ENCODE measurements at regions not wholly inside any gene's neighbourhood (a gene's known extent, or its start where the extent isn't known, plus 50 kb on each side); places are given as distances from the start of the nearest gene placed in this dataset.

DNA sequence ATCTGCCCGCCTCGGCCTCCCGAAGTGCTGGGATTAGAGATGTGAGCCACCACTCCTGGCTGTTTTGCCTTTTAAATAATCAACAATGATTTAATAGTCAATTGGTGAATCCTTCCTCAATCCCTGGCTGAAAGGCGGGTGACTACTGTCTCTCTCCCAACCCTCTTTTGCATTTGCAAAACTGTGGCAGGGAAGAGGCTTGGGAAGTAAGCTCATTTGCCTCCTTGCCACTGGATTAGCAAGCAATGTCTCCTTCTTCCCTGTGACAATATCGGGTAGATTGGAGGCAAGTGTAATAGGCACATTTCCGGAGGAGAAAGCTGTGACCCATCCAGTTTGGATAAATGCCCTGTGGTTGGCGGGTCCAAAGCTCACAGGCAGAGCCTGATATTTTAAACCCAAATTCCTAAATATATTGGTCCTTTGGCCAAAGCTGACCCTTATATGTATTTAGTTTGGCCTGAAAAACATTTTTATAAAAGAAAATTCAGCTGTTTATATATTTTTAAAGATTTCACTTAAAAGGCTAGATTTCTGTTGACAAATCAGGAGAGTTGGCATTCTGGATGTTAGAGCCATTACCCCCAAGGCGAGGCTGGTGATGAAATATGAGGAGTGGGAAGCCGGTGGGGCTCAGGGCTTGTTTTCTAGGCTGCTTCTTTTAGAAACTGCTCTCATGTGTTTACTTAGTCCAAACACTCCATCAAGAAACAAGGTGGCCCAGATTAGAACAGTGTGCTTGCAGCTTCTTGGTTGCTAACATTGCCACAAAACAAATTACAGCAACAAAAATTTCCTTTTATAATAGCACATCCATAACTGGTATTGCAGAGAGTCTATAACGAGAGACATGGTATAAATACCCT is 646.9 kb upstream of the TMEM132C start:
- TF ChIP-seq CTCF (IDR thresholded peaks at IDR 0.05; ENCODE audit: insufficient read depth, low read depth, low read length): no peak
- no peak for DNase-seq (ENCODE audit: low read depth)
- no peak overlapping the region for H3K4me3 ChIP-seq (ENCODE audit: low read depth, low read length)

DNA sequence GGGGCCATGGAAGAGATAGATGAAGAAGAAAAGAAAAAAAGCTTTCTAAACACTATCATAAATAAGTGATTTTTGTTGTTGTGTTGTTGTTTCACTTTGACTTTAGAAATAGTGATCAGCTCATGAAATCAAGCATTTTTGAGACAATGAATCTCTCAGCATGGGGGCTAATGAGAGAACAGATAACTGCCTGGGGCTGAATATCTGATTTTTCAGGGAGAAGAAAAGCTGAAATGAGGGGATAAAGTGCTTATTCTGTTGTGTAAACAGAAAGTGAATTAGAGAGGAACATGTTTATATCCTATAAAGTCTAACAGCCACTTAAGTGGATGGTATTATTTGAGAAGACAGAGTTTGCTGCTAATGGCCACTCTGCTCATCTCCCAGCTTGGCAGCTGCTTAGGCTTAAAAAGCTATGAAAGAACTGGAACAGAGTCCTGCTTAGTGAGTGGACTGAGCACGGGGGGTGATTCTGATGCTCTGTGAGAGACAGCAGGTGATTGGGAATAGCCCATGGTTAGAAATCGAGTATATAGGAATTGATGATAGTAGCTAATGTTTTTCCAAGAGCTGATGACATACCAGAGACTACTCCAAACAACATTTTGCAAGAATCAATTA is 646.1 kb upstream of the TMEM132C start:
- no peak for TF ChIP-seq CTCF (IDR thresholded peaks at IDR 0.05; ENCODE audit: insufficient read depth, low read depth, low read length)
- no peak overlapping the region for H3K4me3 ChIP-seq (ENCODE audit: low read depth, low read length)
- DNase-seq (ENCODE audit: low read depth): no peak

DNA sequence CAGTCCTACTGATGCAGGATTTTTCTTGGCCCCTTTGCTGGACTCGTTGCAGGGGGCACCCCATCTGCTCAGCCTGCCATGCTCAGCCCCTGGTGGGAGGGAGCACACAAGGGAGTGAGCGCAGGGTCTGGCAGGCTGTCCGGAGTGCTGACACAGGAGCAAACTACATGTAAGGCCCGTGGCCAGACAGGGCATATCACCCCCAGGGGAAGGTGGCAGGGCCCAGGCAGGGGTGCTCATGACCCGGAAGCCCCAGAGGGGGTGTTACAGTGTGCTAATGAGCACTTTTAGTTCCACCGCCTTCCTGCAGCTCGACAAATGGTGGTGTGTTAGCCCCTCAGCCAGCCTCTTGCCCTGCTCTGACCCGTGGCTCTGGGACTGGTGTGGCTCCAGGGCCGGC is 645.6 kb upstream of the TMEM132C start:
- TF ChIP-seq CTCF (IDR thresholded peaks at IDR 0.05; ENCODE audit: insufficient read depth, low read depth, low read length): no peak
- DNase-seq (ENCODE audit: low read depth): no peak
- no peak overlapping the region for H3K4me3 ChIP-seq (ENCODE audit: low read depth, low read length)

- no peak overlapping the region for H3K4me3 ChIP-seq (ENCODE audit: low read depth, low read length)
- no peak for TF ChIP-seq CTCF (IDR thresholded peaks at IDR 0.05; ENCODE audit: insufficient read depth, low read depth, low read length)
- DNase-seq (ENCODE audit: low read depth): no peak
Observed at GRCh38 chr12:127623362-127623761, 643.6 kb upstream of the TMEM132C start.

- TF ChIP-seq CTCF (IDR thresholded peaks at IDR 0.05; ENCODE audit: insufficient read depth, low read depth, low read length): no peak
- no peak for DNase-seq (ENCODE audit: low read depth)
- no peak overlapping the region for H3K4me3 ChIP-seq (ENCODE audit: low read depth, low read length)
Observed at GRCh38 chr12:127625176-127625771, 641.7 kb upstream of the TMEM132C start.

DNA sequence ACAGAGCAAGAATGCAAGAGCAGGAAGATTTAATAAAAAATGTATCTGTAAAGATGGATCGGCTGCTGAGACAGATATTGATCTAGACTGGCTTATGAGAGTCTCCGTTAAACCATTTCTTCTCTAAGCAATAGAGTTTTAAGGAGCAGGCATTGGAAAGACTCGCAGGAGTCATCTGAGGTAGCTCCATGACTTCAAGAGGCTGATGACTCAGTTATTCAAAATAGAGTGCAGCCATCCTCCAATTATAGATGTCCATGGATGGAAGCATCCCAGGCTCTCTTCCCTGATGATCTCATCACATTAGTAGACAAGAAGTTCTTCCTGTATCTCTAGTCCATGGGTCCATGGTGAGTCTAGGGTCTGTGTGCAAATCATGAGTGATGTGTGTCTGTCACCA is 638.3 kb upstream of the TMEM132C start:
- TF ChIP-seq CTCF (IDR thresholded peaks at IDR 0.05; ENCODE audit: insufficient read depth, low read depth, low read length): no peak
- DNase-seq (ENCODE audit: low read depth): no peak
- no peak overlapping the region for H3K4me3 ChIP-seq (ENCODE audit: low read depth, low read length)
